ENCODE measurements at regions not wholly inside any gene's neighbourhood (a gene's known extent, or its start where the extent isn't known, plus 50 kb on each side); places are given as distances from the start of the nearest gene placed in this dataset.
A peak's percentile ranks its signal among the peaks of the same experiment; 100 is the strongest.

- TF ChIP-seq POLR2AphosphoS5 (IDR thresholded peaks at IDR 0.05) = peak in 2 of 3 donors; percentile 27 to 34
- TF ChIP-seq CTCF (IDR thresholded peaks at IDR 0.05) = no peak
Observed at GRCh38 chr2:134137182-134137611, 116.7 kb upstream of the MGAT5 start.
